NCI-H146 (cell line): ENCODE measurements at regions not wholly inside any gene's neighbourhood (a gene's known extent, or its start where the extent isn't known, plus 50 kb on each side); places are given as distances from the start of the nearest gene placed in this dataset.

Experiments used
- DNase-seq: peaks from one replicate; lab custom pipeline; 2025; lab: John Stamatoyannopoulos, UW

- DNase-seq = no peak
Measured at GRCh38 chr10:44300666-44301649, 83.9 kb downstream of the CXCL12 start.

- DNase-seq = no peak
Measured at GRCh38 chr10:44298713-44299112, 86.2 kb downstream of the CXCL12 start.

- DNase-seq = no peak
Measured at GRCh38 chr10:44297963-44298362, 86.9 kb downstream of the CXCL12 start.

- DNase-seq = no peak
Measured at GRCh38 chr10:44295644-44296241, 89.2 kb downstream of the CXCL12 start.

GRCh38 chr10:44294726-44295412, 90.0 kb downstream of the CXCL12 start:
- DNase-seq = no peak

GRCh38 chr10:44293842-44294241, 91.1 kb downstream of the CXCL12 start:
- no peak for DNase-seq

GRCh38 chr10:44293306-44293778, 91.6 kb downstream of the CXCL12 start:
- no peak for DNase-seq

- DNase-seq = no peak
Measured at GRCh38 chr10:44292390-44293002, 92.4 kb downstream of the CXCL12 start.

GRCh38 chr10:44291091-44291490, 93.8 kb downstream of the CXCL12 start:
- DNase-seq = no peak

GRCh38 chr10:44289125-44289524, 95.8 kb downstream of the CXCL12 start:
- DNase-seq = no peak

- no peak for DNase-seq
Measured at GRCh38 chr10:44287408-44287807, 97.5 kb downstream of the CXCL12 start.

GRCh38 chr10:44284198-44285084, 100.5 kb downstream of the CXCL12 start:
- DNase-seq = no peak

GRCh38 chr10:44282626-44283300, 102.1 kb downstream of the CXCL12 start:
- no peak for DNase-seq

GRCh38 chr10:44281662-44282061, 103.2 kb downstream of the CXCL12 start:
- DNase-seq = no peak

GRCh38 chr10:44281089-44281613, 103.7 kb downstream of the CXCL12 start:
- no peak for DNase-seq

GRCh38 chr10:44280226-44281014, 104.5 kb downstream of the CXCL12 start:
- DNase-seq = no peak

GRCh38 chr10:44279426-44280126, 105.3 kb downstream of the CXCL12 start:
- no peak for DNase-seq

- DNase-seq = no peak
Measured at GRCh38 chr10:44278837-44279324, 106.0 kb downstream of the CXCL12 start.
